Loucy (cell line): ENCODE measurements at regions not wholly inside any gene's neighbourhood (a gene's known extent, or its start where the extent isn't known, plus 50 kb on each side); places are given as distances from the start of the nearest gene placed in this dataset.

Experiments
- CTCF ChIP-seq: fragments of 200-600 bp; sonication (generic); conservative IDR thresholded peaks from 2 replicates; pipeline ENCODE4 v1.5.1; 2014; ENCODE audit warnings: mild to moderate bottlenecking, antibody characterized with exemption, low read length
- EZH2phosphoT487 ChIP-seq: fragments of 200-600 bp; IDR thresholded peaks from 2 replicates; pipeline ENCODE4 v1.6.1; 2018; ENCODE audit warnings: antibody characterized with exemption, mild to moderate bottlenecking, moderate library complexity, borderline replicate concordance

- no peak for TF ChIP-seq CTCF
- TF ChIP-seq EZH2phosphoT487: no peak
Observed at GRCh38 chr17:68792042-68792685, 163.0 kb downstream of the ABCA8 start.
